A549 (cell line): ENCODE measurements at regions not wholly inside any gene's neighbourhood (a gene's known extent, or its start where the extent isn't known, plus 50 kb on each side); places are given as distances from the start of the nearest gene placed in this dataset.

ENCODE experiments used
- ATAC-seq, 2 experiments: fragments of 200-7000 bp in 1 of 2; fragments of >200 bp in 1 of 2; cut with Nextera tagmentation in 1 of 2; cut with Tn5 transposase in 1 of 2; 3 replicates each; pipeline versions ENCODE4 v1.8.0 to v1.9.1; 2018 to 2020; ENCODE audit warnings: mild to moderate bottlenecking in 1 of 2, moderate library complexity in 1 of 2
- CTCF ChIA-PET: fragments of 300-600 bp; sonication (Branson Sonifier 250); formaldehyde crosslinking; extraction: SDS; loops from one replicate; lab custom pipeline; 2021; ENCODE audit warnings: antibody characterized with exemption, inconsistent platforms; lab: Yijun Ruan, JAX
- POLR2A ChIA-PET: fragments of 350-600 bp; formaldehyde crosslinking; extraction: SDS; loops from one replicate; lab custom pipeline; 2021; ENCODE audit warnings: antibody characterized with exemption, inconsistent platforms; lab: Yijun Ruan, JAX
- DNase-seq, 2 experiments: peaks; one replicate each; pipeline versions ENCODE4 v3.0.0 to v3.0.0-alpha.2; 2011 to 2016; ENCODE audit warnings: low read depth in 1 of 2, low spot score in 1 of 2
- FAIRE-seq: peaks from 2 replicates; lab custom pipeline; 2011; peaks lifted over from hg19 to GRCh38; lab: Jason Lieb, UNC
- H3K27ac ChIP-seq, 2 experiments: fragments of >200 bp; sonication (Bioruptor Twin); formaldehyde crosslinking; 3 replicates each; pipeline ENCODE4 v1.5.1; 2016 to 2017
- H3K4me1 ChIP-seq: fragments of >200 bp; sonication (Bioruptor Twin); formaldehyde crosslinking; 3 replicates; pipeline ENCODE4 v1.6.1; 2016
- H3K4me2 ChIP-seq: fragments of >200 bp; sonication (Bioruptor Twin); formaldehyde crosslinking; 3 replicates; pipeline ENCODE4 v1.6.1; 2016
- H3K4me3 ChIP-seq: fragments of >200 bp; sonication (Bioruptor Twin); formaldehyde crosslinking; 3 replicates; pipeline ENCODE4 v1.5.1; 2016
- H3K9me3 ChIP-seq: fragments of >200 bp; sonication (Bioruptor Twin); formaldehyde crosslinking; 3 replicates; pipeline ENCODE4 v1.6.1; 2016
- BHLHE40 ChIP-seq: IDR thresholded peaks from 2 replicates; pipeline ENCODE4 v1.6.1; 2012; ENCODE audit warnings: low read depth, low read length, inconsistent platforms
- CBX2 ChIP-seq: fragments of 200-600 bp; sonication (generic); IDR thresholded peaks from 2 replicates; pipeline ENCODE4 v1.6.1; 2016; ENCODE audit warnings: low read depth, mild to moderate bottlenecking, borderline replicate concordance
- CHD4 ChIP-seq: fragments of 200-600 bp; sonication (generic); IDR thresholded peaks from 2 replicates; pipeline ENCODE4 v1.6.1; 2016; ENCODE audit warnings: antibody characterized with exemption, mild to moderate bottlenecking, borderline replicate concordance
- EHF ChIP-seq: fragments of 250-450 bp; sonication (Bioruptor Pico); IDR thresholded peaks from 2 replicates; pipeline ENCODE4 v1.5.0; 2020; ENCODE audit warnings: mild to moderate bottlenecking
- EP300 ChIP-seq, 2 experiments: fragments of >200 bp; sonication (Bioruptor Twin); formaldehyde crosslinking; IDR thresholded peaks; 2 replicates in 1 of 2; 3 replicates in 1 of 2; pipeline ENCODE4 v1.6.1; 2016 to 2017
- ESRRA ChIP-seq: fragments of 150-350 bp; IDR thresholded peaks from 2 replicates; pipeline ENCODE4 v1.6.1; 2014; ENCODE audit warnings: mild to moderate bottlenecking, low read length, borderline replicate concordance
- FOSB ChIP-seq: fragments of 250-450 bp; sonication (Bioruptor Pico); IDR thresholded peaks from 2 replicates; pipeline ENCODE4 v1.5.0; 2020; ENCODE audit warnings: mild to moderate bottlenecking, moderate library complexity
- HDAC2 ChIP-seq: fragments of 200-600 bp; sonication (generic); IDR thresholded peaks from 2 replicates; pipeline ENCODE4 v1.6.1; 2016
- HOXB5 ChIP-seq: fragments of 250-450 bp; sonication (Bioruptor Pico); IDR thresholded peaks from 2 replicates; pipeline ENCODE4 v1.5.0; 2020; ENCODE audit warnings: mild to moderate bottlenecking, moderate library complexity
- JUN ChIP-seq, 2 experiments: fragments of >200 bp; sonication (Bioruptor Twin); formaldehyde crosslinking; IDR thresholded peaks; 2 replicates in 1 of 2; 3 replicates in 1 of 2; pipeline ENCODE4 v1.6.1; 2016 to 2017
- KDM1A ChIP-seq: fragments of 200-600 bp; sonication (generic); IDR thresholded peaks from 2 replicates; pipeline ENCODE4 v1.6.1; 2016; ENCODE audit warnings: low read depth, mild to moderate bottlenecking
- KDM5A ChIP-seq: fragments of 200-600 bp; sonication (generic); IDR thresholded peaks from 2 replicates; pipeline ENCODE4 v1.6.1; 2016; ENCODE audit warnings: antibody characterized with exemption, mild to moderate bottlenecking
- MYC ChIP-seq: IDR thresholded peaks from 2 replicates; pipeline ENCODE4 v1.6.1; 2012; ENCODE audit warnings: mild to moderate bottlenecking, inconsistent platforms, low read length, improper control_type of control experiment, borderline replicate concordance
- POLR2AphosphoS2 ChIP-seq: conservative IDR thresholded peaks from 2 replicates; pipeline ENCODE4 v1.6.1; 2012; ENCODE audit warnings: low read length, improper control_type of control experiment, inconsistent platforms
- RAD21 ChIP-seq, 2 experiments: fragments of >200 bp in 1 of 2; sonication (Bioruptor Twin) in 1 of 2; formaldehyde crosslinking in 1 of 2; IDR thresholded peaks in 1 of 2; conservative IDR thresholded peaks in 1 of 2; 2 replicates in 1 of 2; 3 replicates in 1 of 2; pipeline ENCODE4 v1.6.1; 2012 to 2018; ENCODE audit warnings: inconsistent platforms in 1 of 2
- REST ChIP-seq: fragments of 200-600 bp; sonication (generic); IDR thresholded peaks from 2 replicates; pipeline ENCODE4 v1.6.1; 2016; ENCODE audit warnings: antibody characterized with exemption, mild to moderate bottlenecking, moderate library complexity
- RNF2 ChIP-seq: fragments of 200-600 bp; sonication (generic); IDR thresholded peaks from 2 replicates; pipeline ENCODE4 v1.6.1; 2016; ENCODE audit warnings: low read depth, mild to moderate bottlenecking, antibody characterized with exemption, moderate library complexity, borderline replicate concordance
- SMC3 ChIP-seq: fragments of >200 bp; sonication (Bioruptor Twin); formaldehyde crosslinking; IDR thresholded peaks from 3 replicates; pipeline ENCODE4 v1.6.1; 2018; ENCODE audit warnings: inconsistent platforms
- SREBF2 ChIP-seq: fragments of 450-650 bp; IDR thresholded peaks from 2 replicates; pipeline ENCODE4 v1.6.1; 2014; ENCODE audit warnings: mild to moderate bottlenecking, moderate library complexity
- TP53 ChIP-seq: fragments of 250-450 bp; sonication (Bioruptor Pico); IDR thresholded peaks from 2 replicates; pipeline ENCODE4 v1.5.0; 2021; ENCODE audit warnings: mild to moderate bottlenecking, moderate library complexity
- USF2 ChIP-seq: fragments of 450-650 bp; IDR thresholded peaks from 2 replicates; pipeline ENCODE4 v1.6.1; 2014; ENCODE audit warnings: antibody characterized with exemption
- WGBS: methylation state at CpG from one replicate; pipeline ENCODE4 v1.1.6; 2017; ENCODE audit errors: missing lambda C conversion rate; 5-methylcytosine and 5-hydroxymethylcytosine counted together
- TF ChIP-seq, protein P1 (sequence below): fragments of 150-350 bp; IDR thresholded peaks from 2 replicates; pipeline ENCODE4 v1.6.1; 2014; ENCODE audit warnings: low read depth, mild to moderate bottlenecking, low read length

DNA sequence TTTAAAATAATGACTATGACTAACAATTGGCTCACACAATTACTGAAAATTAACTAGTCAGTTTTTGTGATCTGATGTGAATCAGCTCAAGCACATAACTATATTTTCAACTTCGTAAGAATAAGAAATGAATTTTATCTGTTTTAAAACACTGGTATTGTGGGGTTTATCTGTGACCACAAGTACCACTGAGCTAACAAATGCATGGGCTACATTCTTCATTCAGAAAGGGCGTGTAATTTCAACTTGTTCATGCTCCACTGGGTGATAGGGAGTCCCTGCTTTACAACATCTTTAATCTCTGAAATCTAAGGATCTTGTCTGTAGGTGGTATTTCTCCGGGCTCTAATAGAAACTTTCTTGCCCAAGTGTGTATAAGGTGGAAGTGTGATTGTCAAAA is 1311.5 kb upstream of the GJE1 start:
- FAIRE-seq (no peak), ATAC-seq (no peak), DNase-seq (no peak)
- Histone ChIP-seq H3K4me3 (no peak overlapping the region), H3K4me2 (no peak overlapping the region), H3K9me3 (no peaks in the 10 kb centered on the region), H3K27ac (no peak overlapping the region), H3K4me1 (no peaks in the 10 kb centered on the region)
- CTCF ChIA-PET: no interaction called here
- 45% methylated on average over 3 of the region's 3 CpGs for WGBS
- POLR2A ChIA-PET: no interaction called here
- TF ChIP-seq, protein P1, sequence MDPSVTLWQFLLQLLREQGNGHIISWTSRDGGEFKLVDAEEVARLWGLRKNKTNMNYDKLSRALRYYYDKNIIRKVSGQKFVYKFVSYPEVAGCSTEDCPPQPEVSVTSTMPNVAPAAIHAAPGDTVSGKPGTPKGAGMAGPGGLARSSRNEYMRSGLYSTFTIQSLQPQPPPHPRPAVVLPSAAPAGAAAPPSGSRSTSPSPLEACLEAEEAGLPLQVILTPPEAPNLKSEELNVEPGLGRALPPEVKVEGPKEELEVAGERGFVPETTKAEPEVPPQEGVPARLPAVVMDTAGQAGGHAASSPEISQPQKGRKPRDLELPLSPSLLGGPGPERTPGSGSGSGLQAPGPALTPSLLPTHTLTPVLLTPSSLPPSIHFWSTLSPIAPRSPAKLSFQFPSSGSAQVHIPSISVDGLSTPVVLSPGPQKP: no peak
- TF ChIP-seq SREBF2: no peak
- no peak for TF ChIP-seq KDM1A
- TF ChIP-seq JUN (IDR thresholded peaks at IDR 0.05): no peak
- TF ChIP-seq BHLHE40: no peak
- TF ChIP-seq KDM5A: no peak
- TF ChIP-seq EHF: no peak
- TF ChIP-seq HOXB5 (CRISPR knock-in tag): no peak
- TF ChIP-seq RNF2: no peak
- TF ChIP-seq FOSB (CRISPR knock-in tag): no peak
- TF ChIP-seq HDAC2: no peak
- no peak for TF ChIP-seq SMC3
- no peak for TF ChIP-seq POLR2AphosphoS2

- H3K4me3 ChIP-seq: no peak overlapping the region
- no peak for FAIRE-seq
- no peaks in the 10 kb centered on the region for H3K4me1 ChIP-seq
- ATAC-seq: no peak
- no peak overlapping the region for H3K27ac ChIP-seq
- ChIA-PET CTCF (no interaction called here), POLR2A (no interaction called here)
- WGBS: 67% methylated on average over 3 of the region's 3 CpGs
- TF ChIP-seq MYC: no peak
- no peak for TF ChIP-seq REST
- no peak for TF ChIP-seq ESRRA
- TF ChIP-seq CHD4: no peak
- no peak for TF ChIP-seq CBX2
- TF ChIP-seq TP53 (CRISPR knock-in tag): no peak
- no peak for TF ChIP-seq EP300 (IDR thresholded peaks at IDR 0.05)
- no peak for TF ChIP-seq FOSB (CRISPR knock-in tag)
- TF ChIP-seq USF2: no peak
- TF ChIP-seq JUN (IDR thresholded peaks at IDR 0.05): no peak
- no peak for TF ChIP-seq HDAC2
- no peak for TF ChIP-seq RAD21 (conservative IDR thresholded peaks at IDR 0.05 in 1 of 2, IDR thresholded peaks at IDR 0.05 in 1 of 2)
- no peak overlapping the region for H3K4me2 ChIP-seq
- no peaks in the 10 kb centered on the region for H3K9me3 ChIP-seq
- no peak for DNase-seq
Observed at GRCh38 chr6:140817176-140817575, 1315.5 kb upstream of the GJE1 start.
